ENCODE measurements at regions not wholly inside any gene's neighbourhood (a gene's known extent, or its start where the extent isn't known, plus 50 kb on each side); places are given as distances from the start of the nearest gene placed in this dataset.
"Not testable (repeated sequence)": the region's sequence is repeated elsewhere in the genome, so short reads cannot be mapped to it uniquely, and the experiment has no call there.

DNA sequence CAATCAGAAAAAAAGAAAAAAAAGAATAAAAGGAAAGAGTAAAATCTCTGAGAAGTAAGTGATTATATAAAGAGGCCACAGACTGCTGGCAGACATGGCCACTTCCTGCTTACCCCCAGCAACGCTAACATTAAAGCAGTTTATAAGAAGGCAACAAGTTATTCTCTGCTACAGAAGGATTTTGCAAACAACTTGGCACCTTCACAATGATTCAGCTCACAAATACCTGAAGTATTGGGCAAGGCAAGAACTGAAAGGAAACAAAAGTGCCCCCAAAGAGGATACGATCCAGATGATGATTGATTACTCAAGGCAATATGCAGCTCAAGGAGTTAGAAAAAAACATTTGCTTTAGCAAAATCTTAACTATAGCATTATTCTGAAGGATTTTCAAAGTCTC, 718.8 kb downstream of the KLHL13 start:
- H3K4me2 ChIP-seq (ENCODE audit: insufficient read depth, low read length), result no peak overlapping the region
- no peak overlapping the region for H3K27ac ChIP-seq (ENCODE audit: low read depth, low read length)
- H3K4me3 ChIP-seq (ENCODE audit: insufficient read depth, low read length), result no peak overlapping the region
- H3K79me2 ChIP-seq (ENCODE audit: insufficient read depth, low read length), result no peaks in the 10 kb centered on the region
- no peaks in the 10 kb centered on the region for H3K27me3 ChIP-seq (ENCODE audit: insufficient read depth, low read length)
- no peak for DNase-seq (ENCODE audit: insufficient read length, low spot score, missing footprints)
- TF ChIP-seq, protein P1, sequence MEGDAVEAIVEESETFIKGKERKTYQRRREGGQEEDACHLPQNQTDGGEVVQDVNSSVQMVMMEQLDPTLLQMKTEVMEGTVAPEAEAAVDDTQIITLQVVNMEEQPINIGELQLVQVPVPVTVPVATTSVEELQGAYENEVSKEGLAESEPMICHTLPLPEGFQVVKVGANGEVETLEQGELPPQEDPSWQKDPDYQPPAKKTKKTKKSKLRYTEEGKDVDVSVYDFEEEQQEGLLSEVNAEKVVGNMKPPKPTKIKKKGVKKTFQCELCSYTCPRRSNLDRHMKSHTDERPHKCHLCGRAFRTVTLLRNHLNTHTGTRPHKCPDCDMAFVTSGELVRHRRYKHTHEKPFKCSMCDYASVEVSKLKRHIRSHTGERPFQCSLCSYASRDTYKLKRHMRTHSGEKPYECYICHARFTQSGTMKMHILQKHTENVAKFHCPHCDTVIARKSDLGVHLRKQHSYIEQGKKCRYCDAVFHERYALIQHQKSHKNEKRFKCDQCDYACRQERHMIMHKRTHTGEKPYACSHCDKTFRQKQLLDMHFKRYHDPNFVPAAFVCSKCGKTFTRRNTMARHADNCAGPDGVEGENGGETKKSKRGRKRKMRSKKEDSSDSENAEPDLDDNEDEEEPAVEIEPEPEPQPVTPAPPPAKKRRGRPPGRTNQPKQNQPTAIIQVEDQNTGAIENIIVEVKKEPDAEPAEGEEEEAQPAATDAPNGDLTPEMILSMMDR (IDR thresholded peaks at IDR 0.05; ENCODE audit: extremely low read depth, low read depth, low read length), result no peak
- H3K9me3 ChIP-seq (ENCODE audit: low read depth, low read length), result no peaks in the 10 kb centered on the region
- no peaks in the 10 kb centered on the region for H3K4me1 ChIP-seq (ENCODE audit: insufficient read depth, low read length)
- H2AFZ ChIP-seq (ENCODE audit: low read length), result no peak overlapping the region
- H4K20me1 ChIP-seq (ENCODE audit: insufficient read depth, low read length), result no peaks in the 10 kb centered on the region
- no peaks in the 10 kb centered on the region for H3K36me3 ChIP-seq (ENCODE audit: insufficient read depth, low read length)

DNA sequence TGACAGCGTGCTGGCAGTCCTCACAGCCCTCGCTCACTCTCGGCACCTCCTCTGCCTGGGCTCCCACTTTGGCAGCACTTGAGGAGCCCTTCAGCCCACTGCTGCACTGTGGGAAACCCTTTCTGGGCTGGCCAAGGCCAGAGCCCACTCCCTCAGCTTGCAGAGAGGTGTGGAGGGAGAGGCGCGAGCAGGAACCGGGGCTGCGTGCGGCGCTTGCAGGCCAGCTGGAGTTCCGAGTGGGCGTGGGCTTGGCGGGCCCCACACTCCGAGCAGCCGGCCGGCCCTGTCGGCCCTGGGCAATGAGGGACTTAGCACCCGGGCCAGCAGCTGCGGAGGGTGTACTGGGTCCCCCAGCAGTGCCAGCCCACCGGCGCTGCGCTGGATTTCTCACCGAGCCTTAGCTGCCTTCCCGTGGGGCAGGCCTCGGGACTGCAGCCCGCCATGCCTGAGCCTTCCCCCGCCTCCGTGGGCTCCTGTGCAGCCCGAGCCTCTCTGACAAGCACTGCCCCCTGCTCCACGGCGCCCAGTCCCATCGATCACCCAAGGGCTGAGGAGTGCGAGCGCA, 722.0 kb downstream of the KLHL13 start:
- not testable (repeated sequence) for H2AFZ ChIP-seq (ENCODE audit: low read length); H3K4me1 ChIP-seq (ENCODE audit: insufficient read depth, low read length); H3K4me2 ChIP-seq (ENCODE audit: insufficient read depth, low read length); DNase-seq (ENCODE audit: insufficient read length, low spot score, missing footprints); H3K27ac ChIP-seq (ENCODE audit: low read depth, low read length); H3K4me3 ChIP-seq (ENCODE audit: insufficient read depth, low read length); H4K20me1 ChIP-seq (ENCODE audit: insufficient read depth, low read length); H3K27me3 ChIP-seq (ENCODE audit: insufficient read depth, low read length); H3K79me2 ChIP-seq (ENCODE audit: insufficient read depth, low read length); H3K9me3 ChIP-seq (ENCODE audit: low read depth, low read length); H3K36me3 ChIP-seq (ENCODE audit: insufficient read depth, low read length)

DNA sequence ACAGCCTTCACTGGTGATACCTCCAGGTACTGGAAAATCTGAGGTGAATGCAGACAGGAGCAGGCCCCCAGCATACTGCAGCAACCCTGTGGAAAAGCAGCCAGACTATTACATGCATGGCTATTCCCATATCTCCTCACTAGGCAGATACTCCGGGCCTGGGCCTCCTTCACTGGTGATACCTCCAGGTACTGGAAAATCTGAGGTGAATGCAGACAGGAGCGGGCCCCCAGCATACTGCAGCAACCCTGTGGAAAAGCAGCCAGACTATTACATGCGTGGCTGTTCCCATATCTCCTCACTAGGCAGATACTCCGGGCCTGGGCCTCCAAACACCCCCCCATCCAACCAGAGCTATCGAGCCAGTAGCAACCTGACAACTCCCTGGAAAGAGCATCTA, 724.2 kb downstream of the KLHL13 start:
- H2AFZ ChIP-seq (ENCODE audit: low read length); DNase-seq (ENCODE audit: insufficient read length, low spot score, missing footprints); H3K27me3 ChIP-seq (ENCODE audit: insufficient read depth, low read length); H3K79me2 ChIP-seq (ENCODE audit: insufficient read depth, low read length); H3K4me2 ChIP-seq (ENCODE audit: insufficient read depth, low read length); H4K20me1 ChIP-seq (ENCODE audit: insufficient read depth, low read length); H3K27ac ChIP-seq (ENCODE audit: low read depth, low read length); H3K4me1 ChIP-seq (ENCODE audit: insufficient read depth, low read length); H3K9me3 ChIP-seq (ENCODE audit: low read depth, low read length); H3K36me3 ChIP-seq (ENCODE audit: insufficient read depth, low read length); H3K4me3 ChIP-seq (ENCODE audit: insufficient read depth, low read length): not testable (repeated sequence)

DNA sequence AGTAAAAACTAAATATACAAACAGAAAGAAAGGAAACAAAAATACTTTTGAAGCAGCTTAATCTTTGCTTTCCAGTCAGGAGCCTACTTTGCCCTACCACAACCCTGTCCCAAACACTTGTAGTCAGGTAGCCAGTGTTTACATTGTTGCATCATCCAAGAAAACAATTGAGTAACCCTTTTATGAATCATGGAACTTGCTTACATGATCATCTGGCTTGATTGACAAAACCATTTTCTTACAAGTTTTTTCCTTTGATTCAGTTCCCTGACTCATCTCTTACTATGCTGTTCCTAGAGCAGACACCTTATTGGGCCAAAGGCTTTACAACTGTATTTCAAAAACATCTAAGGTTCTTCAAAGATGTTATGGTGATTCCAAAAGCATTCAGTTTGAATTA, 740.1 kb downstream of the KLHL13 start:
- H3K4me3 ChIP-seq (ENCODE audit: insufficient read depth, low read length), result no peak overlapping the region
- H3K9me3 ChIP-seq (ENCODE audit: low read depth, low read length), result no peaks in the 10 kb centered on the region
- TF ChIP-seq, protein P1 (IDR thresholded peaks at IDR 0.05; ENCODE audit: extremely low read depth, low read depth, low read length), result no peak
- H3K36me3 ChIP-seq (ENCODE audit: insufficient read depth, low read length), result no peaks in the 10 kb centered on the region
- no peaks in the 10 kb centered on the region for H3K27me3 ChIP-seq (ENCODE audit: insufficient read depth, low read length)
- no peaks in the 10 kb centered on the region for H3K4me1 ChIP-seq (ENCODE audit: insufficient read depth, low read length)
- H2AFZ ChIP-seq (ENCODE audit: low read length), result no peak overlapping the region
- H4K20me1 ChIP-seq (ENCODE audit: insufficient read depth, low read length), result no peaks in the 10 kb centered on the region
- H3K27ac ChIP-seq (ENCODE audit: low read depth, low read length), result no peak overlapping the region
- no peaks in the 10 kb centered on the region for H3K79me2 ChIP-seq (ENCODE audit: insufficient read depth, low read length)
- no peak for DNase-seq (ENCODE audit: insufficient read length, low spot score, missing footprints)
- H3K4me2 ChIP-seq (ENCODE audit: insufficient read depth, low read length), result no peak overlapping the region

DNA sequence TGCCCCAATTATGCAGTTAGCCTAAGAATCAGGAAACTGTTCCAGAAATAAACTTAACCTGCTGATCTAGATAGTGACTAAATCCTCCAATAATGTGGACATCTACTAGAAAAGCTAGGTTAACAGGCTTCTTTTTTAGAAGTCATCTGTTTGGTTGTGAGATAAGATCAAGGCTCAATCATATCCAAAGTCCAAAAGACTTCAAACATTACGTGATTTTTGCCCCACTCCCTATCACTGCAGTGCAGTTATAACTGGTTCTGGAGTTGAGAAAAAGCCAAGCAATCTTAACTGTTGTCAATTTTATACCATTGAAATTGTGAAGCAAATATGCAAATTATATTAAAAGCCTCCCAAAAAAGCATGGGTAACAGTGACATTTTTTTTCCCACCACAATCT, 781.4 kb downstream of the KLHL13 start:
- H4K20me1 ChIP-seq (ENCODE audit: insufficient read depth, low read length), result no peaks in the 10 kb centered on the region
- no peak overlapping the region for H3K27ac ChIP-seq (ENCODE audit: low read depth, low read length)
- H3K27me3 ChIP-seq (ENCODE audit: insufficient read depth, low read length), result no peaks in the 10 kb centered on the region
- TF ChIP-seq, protein P1 (IDR thresholded peaks at IDR 0.05; ENCODE audit: extremely low read depth, low read depth, low read length), result no peak
- no peak overlapping the region for H2AFZ ChIP-seq (ENCODE audit: low read length)
- no peak overlapping the region for H3K4me3 ChIP-seq (ENCODE audit: insufficient read depth, low read length)
- H3K9me3 ChIP-seq (ENCODE audit: low read depth, low read length), result no peaks in the 10 kb centered on the region
- no peaks in the 10 kb centered on the region for H3K4me1 ChIP-seq (ENCODE audit: insufficient read depth, low read length)
- no peaks in the 10 kb centered on the region for H3K79me2 ChIP-seq (ENCODE audit: insufficient read depth, low read length)
- no peak for DNase-seq (ENCODE audit: insufficient read length, low spot score, missing footprints)
- H3K4me2 ChIP-seq (ENCODE audit: insufficient read depth, low read length), result no peak overlapping the region
- no peaks in the 10 kb centered on the region for H3K36me3 ChIP-seq (ENCODE audit: insufficient read depth, low read length)

Data from osteoblast (primary cell).